Amygdala (tissue), 56 donors: ENCODE measurements at regions not wholly inside any gene's neighbourhood (a gene's known extent, or its start where the extent isn't known, plus 50 kb on each side); places are given as distances from the start of the nearest gene placed in this dataset.
"Not testable (repeated sequence)": the region's sequence is repeated elsewhere in the genome, so short reads cannot be mapped to it uniquely, and the experiment has no call there.

Source experiments
- DNase-seq, 56 donors: peaks; one replicate each; lab custom pipeline; 2025; lab: John Stamatoyannopoulos, UW

DNA sequence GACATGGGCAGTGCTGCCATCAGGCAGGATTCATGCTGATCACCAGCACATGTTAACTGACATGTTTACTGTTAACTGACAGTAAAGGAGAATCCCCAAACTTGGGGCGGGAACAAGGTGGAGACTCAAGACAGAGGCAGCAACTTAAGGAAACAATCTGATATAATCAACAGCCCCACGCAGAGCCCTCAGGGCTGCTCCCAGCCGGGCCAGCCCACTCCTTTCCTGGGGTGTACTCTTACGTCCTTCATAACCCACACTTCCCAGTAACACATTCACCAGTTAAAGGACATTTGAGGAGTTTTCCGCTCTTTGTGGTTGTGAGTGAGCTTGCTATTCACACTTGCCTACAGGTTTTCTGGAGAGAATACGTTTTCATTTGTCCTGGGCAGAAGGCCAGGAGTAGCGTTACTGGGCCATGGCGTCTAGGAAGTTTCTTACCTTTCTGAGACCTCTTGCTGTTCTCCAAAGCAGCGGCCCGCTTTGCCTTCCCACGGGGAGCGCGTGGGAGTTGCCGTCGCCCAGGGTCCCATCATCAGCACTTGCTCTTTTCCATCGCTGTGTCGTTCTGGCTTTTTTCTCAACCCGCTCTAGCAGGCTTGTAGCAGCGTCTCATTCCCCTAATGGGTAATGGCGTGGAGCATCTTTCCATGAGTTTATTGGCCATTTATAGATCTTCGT lies 56.4 kb downstream of the FOXF2 start:
- no peak for DNase-seq

DNA sequence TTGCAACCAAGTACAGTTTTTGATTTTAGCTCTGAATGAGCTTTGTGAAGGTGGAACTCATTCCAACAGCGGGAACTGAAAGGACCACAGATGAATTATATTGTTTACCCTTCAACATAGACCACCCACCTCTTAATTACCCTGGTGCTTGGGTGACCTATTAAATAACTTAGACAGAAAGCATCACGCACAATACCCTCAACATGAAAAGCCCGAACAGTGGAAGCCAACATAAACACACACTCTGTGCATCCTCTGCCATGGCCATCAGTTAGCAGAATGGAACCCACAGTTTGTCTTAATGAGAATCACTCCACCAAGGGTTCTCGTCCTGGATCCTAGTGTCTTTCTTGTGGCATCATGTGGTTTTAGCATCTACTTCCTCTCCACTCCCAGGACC lies 60.5 kb downstream of the FOXF2 start:
- no peak for DNase-seq

DNA sequence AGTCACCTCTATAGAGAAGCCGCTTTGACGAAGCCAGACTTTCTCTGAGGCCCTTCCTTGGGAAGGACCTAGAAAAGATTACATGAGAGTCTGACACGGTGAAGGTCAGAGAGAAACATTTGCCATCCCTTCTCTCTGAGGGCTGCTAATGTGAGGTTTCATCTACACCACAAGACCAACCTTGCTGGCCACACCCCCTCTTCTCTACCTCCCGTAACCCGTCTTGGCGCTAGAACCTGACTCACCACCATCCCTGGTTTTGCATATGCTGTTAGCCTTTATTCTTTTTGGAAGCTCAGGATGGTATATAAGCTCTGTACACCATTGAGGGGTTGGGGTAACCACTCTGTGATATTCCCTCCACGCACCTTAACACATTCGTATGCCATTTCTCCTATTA lies 63.6 kb downstream of the FOXF2 start:
- no peak for DNase-seq

DNA sequence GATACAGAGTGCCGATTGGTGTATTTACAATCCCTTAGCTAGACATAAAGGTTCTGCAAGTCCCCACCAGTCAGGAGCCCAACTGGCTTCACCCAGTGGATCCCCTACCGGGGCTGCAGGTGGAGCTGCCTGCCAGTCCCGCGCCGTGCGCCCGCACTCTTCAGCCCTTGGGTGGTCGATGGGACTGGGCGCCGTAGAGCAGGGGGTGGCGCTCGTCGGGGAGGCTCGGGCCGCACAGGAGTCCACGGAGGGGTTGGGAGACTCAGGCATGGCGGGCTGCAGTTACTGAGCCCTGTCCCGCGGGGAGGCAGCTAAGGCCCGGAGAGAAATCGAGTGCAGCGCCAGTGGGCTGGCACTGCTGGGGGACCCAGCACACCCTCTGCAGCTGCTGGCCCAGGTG lies 67.4 kb downstream of the FOXF2 start:
- DNase-seq = not testable (repeated sequence)

DNA sequence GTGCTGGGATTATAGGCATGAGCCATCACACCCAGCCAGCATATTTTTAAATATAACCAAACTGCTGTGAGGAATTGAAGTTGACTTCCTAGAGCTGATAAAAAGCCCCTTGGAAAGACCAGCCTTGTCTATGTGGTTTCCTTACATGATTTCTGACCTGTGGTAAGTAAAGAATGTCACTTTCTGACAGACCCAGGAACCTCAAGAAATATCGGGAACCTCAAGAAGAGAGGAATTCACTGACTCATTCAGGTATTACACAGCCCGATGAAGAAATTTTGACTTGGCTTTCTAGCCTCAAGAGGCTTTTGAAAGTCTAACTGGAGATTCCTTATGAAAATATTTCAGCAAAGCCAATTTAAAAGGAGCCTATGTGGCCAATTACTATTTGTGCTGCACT lies 71.8 kb downstream of the FOXF2 start:
- DNase-seq = no peak

DNA sequence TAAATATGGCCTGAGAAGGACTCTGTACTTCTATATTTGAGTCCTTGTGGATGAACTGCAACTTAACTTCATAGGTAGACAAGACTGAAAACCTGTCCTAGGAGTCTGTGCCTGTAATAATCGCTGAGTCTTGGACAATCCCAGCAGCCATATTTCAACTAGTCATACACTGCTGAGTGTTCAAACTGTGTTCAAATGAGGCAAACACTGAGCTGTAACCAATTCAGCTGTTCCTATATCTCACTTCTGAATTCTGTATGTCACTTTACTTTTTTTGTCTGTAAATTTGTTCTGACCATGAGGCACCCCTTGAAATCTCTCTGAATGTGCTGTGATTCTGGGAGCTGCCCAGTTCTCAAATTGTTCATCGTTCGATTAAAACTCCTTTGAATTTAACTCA lies 72.4 kb downstream of the FOXF2 start:
- DNase-seq = no peak

DNA sequence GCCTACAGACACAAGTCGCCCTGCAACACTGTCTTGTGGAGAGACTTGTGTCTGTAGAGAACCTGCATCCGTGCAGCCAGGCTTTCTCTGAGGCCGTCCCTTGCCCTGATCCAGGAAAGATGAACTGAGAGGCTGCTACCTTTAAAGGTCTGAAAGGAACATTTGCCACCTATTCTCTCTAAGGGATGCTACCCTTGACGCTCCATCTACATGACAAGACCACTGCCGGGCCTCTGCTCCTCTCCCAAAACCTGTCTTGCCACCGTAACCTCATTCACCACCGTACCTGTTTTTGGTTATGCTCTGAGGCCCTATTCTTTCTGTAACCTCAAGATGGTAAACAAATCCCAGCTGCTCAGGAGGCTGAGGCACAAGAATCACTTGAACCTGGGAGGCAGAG lies 73.9 kb downstream of the FOXF2 start:
- no peak for DNase-seq

DNA sequence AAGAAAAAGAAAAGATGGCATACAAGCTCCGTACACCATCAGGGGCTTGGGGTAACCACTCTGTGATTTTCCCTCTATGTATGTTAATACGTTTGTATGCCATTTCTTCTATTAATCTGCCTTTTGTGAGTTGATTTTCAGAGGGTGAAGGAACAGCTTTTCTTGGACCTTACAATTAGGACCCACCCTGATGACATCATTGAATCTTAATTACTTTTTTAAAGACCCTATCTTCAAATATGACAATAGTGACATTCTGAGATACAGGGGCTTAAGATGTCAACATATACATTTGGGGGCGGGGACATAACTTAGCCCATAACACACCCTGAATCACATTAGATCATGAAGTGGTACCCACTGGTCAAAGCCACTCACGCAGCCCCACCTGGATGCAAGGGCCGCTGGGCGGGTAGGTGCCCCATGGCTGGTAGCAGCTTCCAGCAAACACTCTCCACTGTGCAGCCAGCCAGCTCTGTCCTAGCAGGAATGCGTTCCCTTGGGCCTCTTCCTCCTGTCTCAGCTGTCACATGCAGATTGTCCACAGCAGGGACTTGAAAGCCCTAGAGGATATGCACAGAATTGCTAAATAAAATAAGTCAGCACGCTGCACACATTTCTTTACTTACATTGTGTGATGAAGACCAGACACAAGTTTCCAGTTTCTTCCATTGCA lies 74.5 kb downstream of the FOXF2 start:
- no peak for DNase-seq

DNA sequence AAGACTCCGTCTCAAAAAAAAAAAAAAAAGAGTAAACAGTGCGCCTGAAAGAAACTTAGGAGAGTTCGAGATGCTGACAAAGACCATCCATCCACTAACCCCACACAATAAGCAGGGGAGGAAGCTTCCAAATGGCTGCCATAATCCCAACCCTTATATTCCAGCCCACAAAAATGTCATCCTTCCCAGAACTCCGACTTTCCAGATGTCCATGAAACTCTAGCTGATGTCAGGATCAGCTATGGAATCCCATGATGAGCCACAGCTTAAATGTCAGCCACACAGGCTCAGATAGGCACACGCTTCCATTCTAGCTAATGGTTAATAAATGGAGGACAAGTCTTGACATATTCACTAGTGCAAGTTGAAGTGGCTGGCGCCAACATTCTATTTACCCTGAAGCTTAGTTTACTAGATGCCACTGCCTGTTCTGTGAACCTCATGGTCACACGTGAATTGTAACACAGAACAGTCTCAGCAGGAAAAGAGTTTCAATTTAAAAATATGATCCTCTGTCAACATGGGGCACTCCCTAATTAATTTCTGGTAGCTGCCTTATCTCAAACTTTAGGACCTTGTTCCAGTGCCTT lies 75.5 kb downstream of the FOXF2 start:
- no peak for DNase-seq

DNA sequence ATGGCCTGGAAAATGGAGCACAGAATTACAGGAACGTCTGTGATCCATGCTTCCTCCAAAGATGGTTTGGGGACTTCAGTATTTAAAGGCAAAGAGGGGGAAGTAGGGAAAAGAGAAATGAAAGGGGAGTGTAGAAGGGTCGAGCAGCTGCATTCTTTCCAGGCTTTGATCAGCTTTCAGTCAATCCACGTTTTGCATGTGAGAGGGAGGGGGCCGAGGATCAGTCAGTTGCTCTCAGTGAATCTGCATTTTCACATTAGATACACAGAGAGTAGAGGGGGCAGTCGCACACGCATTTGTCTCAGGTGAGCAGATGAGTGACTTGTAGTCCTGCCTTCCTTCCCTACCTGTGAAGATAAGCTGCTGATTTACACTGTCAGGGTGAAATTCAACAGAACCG lies 78.8 kb downstream of the FOXF2 start:
- no peak for DNase-seq

DNA sequence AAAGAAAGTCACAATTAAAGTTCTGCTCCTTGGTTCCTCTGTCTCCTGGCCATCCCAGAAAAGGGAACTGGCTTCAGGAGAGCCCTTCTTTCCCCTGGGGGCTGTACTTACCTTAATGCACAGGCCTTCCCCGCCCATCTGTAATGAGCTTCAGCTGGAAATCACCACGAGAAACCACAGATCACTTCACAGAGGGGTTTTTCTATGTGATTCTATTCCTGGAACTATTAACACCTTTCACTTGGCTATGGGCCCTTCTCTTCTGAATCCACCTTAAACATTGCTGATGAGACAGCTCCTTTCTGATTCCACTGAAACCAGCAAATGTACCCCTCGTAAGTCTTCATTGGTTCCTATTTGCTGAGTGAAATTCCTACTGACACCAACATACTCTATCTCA lies 80.7 kb downstream of the FOXF2 start:
- no peak for DNase-seq

DNA sequence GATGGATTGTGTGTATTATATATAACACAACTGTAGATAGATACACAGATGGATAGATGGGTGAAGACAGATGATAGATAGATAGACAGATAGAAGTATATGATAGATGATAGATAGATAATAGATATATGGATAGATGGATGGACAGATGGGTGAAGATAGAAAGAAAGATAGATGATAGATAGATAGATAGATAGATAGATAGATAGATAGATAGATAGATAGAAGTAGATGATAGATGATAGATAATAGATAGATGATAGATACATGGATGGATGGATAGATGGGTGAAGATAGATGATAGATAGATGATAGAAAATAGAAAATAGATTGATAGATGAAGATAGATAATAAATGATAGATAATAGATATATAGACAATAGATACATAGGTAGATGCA lies 83.3 kb downstream of the FOXF2 start:
- no peak for DNase-seq

DNA sequence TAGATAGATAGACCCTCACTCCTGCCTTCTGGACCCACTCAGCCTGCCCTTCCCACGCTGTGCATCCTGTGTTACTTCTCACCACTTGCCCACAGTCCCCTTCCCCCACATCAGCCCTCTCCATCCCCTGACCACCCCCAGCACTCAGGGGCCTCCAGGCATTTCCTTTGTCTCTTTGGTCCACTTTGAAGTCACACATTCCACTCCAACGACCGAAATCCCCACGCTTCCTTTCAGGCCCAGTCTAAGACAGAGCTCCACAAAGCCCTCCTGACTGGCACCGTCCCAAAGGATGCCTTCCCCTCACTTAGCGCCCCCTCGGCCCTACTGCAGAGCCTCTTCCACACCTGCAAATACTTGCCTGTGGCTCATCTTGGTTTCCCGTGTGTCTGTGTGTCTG lies 83.8 kb downstream of the FOXF2 start:
- no peak for DNase-seq

DNA sequence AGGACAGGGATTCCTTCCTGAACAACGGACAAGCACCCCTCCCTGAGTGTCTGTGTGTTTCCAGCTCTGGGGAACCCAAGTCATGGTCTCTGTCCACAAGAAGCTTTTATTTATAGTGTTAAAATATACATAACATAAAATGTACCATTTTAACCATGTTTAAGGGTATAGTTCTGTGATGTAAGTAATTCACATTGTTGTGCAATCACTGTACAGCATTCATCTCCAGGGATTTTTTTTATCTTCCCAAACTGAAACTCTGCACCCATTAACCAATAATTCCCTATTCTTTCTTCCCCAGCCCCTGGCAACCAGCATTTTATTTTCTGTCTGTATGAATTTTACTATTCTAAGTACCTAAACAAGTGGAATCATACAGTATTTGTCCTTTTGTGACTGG lies 84.2 kb downstream of the FOXF2 start:
- DNase-seq = no peak

DNA sequence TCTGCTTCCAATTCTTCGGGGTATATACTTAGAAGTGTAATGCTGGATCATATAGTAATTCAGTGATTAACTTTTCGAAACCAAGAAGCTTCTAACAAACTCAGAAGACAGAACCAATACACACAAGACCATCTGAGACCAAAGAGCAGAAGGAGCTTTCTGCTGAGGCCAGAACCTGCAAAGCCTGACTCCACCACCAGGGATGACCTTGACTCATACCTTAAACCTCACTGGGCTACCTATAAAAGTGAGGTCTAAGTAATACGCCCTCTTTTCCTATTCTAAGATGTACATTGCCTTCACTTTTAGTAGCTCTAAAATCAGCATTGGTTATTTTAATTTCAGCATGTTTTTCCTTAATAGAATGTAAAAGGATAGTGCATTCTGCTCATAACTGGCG lies 84.8 kb downstream of the FOXF2 start:
- DNase-seq = no peak

DNA sequence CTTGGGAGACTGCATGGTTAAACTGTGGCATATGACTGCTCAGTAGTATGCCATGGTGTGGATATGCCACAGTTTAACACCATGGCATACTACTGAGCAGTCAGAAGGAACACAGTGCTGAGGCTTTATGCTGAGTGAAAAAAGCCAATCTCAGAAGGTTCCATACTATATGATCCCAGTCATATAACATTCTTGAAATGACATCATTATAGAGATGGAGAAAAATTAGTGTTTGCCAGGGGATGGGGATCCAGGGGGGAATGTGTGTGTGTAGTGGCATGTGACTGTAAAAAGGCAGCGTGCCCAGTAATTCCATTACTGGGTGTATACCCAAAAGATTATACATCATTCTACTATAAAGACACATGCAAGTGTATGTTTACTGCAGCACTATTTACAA lies 85.8 kb downstream of the FOXF2 start:
- no peak for DNase-seq

DNA sequence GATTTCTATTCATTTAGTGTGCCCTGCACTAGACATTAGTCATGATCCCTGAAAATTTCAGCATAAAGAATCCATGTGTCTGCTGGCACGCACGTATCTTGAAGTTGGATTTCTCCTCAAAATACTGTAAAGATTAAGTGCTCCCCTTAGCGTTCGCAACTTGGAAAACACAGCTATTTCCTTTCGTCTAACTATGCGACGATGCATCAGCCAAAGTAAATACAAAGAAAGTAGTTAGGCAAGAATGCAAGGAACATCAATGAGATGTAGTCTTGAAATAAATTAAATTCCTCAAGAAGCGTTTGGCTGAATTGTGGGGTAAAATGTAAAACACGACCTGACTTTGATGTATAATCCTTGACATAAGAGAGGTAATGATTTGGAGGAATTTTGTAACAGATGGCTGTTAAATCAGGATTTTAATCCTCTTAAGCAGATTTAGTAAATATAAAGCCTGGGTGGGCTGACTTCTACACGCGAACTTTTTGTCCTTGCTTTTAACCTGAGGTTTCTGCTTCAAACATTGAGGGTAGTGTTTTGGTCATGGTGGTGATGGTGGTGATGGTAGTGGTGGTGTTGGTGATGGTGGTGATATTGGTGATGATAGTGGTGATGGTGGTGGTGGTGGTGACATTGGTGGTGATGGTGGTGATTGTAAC lies 88.2 kb downstream of the FOXF2 start:
- DNase-seq = no peak

DNA sequence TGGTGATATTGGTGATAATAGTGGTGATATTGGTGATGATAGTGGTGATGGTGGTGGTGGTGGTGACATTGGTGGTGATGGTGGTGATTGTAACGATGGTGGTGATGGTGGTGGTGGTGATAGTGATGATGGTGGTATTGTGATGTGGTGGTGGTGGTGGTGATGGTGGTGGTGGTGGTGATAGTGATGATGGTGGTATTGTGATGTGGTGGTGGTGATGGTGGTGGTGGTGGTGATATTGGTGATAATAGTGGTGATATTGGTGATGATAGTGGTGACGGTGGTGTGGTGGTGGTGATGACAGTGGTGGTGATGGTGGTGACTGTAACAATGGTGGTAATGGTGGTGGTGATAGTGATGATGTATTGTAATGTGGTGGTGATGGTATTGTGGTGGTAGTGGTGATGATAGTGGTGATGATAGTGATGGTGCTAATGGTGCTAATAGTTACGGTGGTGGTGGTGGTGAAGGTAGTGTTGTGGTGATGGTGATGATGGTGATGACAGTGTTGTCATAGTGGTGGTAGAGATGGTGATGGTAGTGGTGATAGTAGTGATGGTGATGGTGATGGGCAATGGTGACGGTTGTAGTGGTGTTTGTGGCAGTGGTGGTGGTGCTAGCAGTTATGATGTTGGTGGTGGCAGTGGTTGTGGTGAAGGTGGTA lies 88.9 kb downstream of the FOXF2 start:
- DNase-seq = not testable (repeated sequence)

DNA sequence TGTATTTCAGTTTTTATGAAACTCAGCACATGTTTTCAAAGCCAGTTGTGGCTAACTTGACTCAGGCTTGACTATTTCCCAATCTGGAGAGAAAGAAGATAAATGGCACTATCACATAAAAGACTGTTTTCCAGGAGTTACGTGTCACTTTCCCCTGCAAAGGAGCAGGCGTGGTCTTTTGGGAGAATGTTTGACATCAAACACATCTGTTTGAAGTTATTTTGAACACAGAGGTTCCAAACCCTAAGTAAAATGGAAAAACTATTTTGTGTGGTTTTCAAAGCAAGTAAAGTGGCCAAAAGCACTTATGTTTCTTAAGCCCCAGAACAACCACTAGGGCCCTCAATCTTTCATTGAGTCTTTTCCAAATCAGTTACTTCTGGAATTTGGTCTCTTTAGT lies 89.7 kb downstream of the FOXF2 start:
- DNase-seq = no peak

DNA sequence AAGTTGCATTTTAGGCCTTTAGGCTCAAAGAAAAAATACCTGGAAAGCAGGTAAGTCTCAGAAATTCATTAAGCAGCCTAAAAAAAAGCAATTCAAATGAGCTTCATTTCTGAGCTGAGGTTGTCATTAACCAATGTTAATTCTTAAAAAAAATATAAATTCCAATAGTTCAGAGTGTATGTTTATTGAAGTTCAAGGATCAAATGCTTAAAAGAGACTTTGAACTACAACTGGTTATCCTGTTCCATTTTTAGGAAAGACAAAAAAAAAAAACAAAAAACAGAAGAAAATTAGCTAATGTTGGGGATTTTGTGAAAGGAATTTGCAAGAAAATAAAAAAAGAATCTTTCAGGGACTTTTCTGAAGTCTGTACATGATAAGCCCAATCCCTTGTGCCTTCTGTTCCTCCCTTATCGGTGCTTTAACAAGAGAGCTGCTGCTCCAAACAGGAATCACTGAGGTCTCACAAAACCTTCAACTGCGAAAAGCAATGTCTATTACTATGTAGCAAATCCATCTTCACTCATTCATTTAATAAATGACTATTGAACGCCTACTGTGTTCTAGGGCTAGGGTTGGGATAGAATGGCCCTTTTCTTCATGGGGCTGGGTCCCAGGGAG lies 90.3 kb downstream of the FOXF2 start:
- DNase-seq = no peak

DNA sequence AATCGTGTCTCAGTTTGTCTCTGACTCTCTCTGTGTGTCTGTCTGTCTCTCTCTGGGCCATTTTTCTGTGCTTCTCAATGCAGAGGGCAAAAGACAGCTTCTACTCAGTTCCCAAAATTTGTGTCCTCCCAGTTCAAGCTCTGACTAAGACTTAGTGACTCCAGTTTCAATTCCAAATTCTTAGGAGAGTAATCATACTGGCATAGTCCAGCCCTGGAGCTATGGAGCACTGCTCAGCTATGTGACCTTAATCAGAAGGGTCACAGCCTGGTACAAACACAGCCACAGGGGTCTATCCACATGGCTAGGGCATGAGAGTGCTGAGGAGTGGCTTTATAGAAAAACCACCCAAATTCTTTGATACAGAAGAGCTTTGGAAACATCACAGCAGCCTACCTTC lies 91.9 kb downstream of the FOXF2 start:
- DNase-seq = no peak
